IMR-90 (cell line): ENCODE measurements at regions not wholly inside any gene's neighbourhood (a gene's known extent, or its start where the extent isn't known, plus 50 kb on each side); places are given as distances from the start of the nearest gene placed in this dataset.

Experiments used
- ATAC-seq: fragments of 200-7000 bp; cut with Tn5 transposase; 2 replicates; pipeline ENCODE4 v1.9.1; 2020; ENCODE audit warnings: low read depth, mild to moderate bottlenecking, moderate library complexity
- BruUV-seq: library from RNA; stranded (reverse); fragments of 400-500 nt; replicated peaks from 2 replicates; lab custom pipeline; 2021; lab: Mats Ljungman, UMichigan
- CTCF ChIA-PET: fragments of 300-600 bp; formaldehyde crosslinking; extraction: SDS; loops from one replicate; lab custom pipeline; 2021; ENCODE audit warnings: antibody characterized with exemption; lab: Yijun Ruan, JAX
- POLR2A ChIA-PET: fragments of 300-600 bp; sonication (Branson Sonifier 250); formaldehyde crosslinking; loops from one replicate; lab custom pipeline; 2022; ENCODE audit warnings: antibody characterized with exemption; ENCODE audit not compliant: unreplicated experiment; lab: Charles Lee
- DNase-seq: peaks from one replicate; pipeline ENCODE4 v3.0.0; 2013
- H2AFZ ChIP-seq: replicated peaks from 2 replicates; pipeline ENCODE3; 2013; ENCODE audit warnings: low read length, mild to moderate bottlenecking; ENCODE audit not compliant: poor library complexity
- H2AK5ac ChIP-seq: 2 replicates; pipeline ENCODE4 v1.6.1; 2013; ENCODE audit warnings: low read depth, low read length, inconsistent platforms
- H2AK9ac ChIP-seq: replicated peaks from 2 replicates; pipeline ENCODE3; 2013; ENCODE audit warnings: mild to moderate bottlenecking, low read depth, low read length, moderate library complexity; ENCODE audit not compliant: poor library complexity
- H2BK120ac ChIP-seq: 2 replicates; pipeline ENCODE4 v1.6.1; 2013; ENCODE audit warnings: low read depth, low read length, inconsistent platforms
- H2BK15ac ChIP-seq: 3 replicates; pipeline ENCODE4 v1.6.1; 2013; ENCODE audit warnings: low read depth, low read length, inconsistent platforms
- H2BK20ac ChIP-seq: 2 replicates; pipeline ENCODE4 v1.6.1; 2013; ENCODE audit warnings: low read depth, mild to moderate bottlenecking, inconsistent platforms, low read length, moderate library complexity
- H2BK5ac ChIP-seq: 2 replicates; pipeline ENCODE4 v1.6.1; 2013; ENCODE audit warnings: mild to moderate bottlenecking, low read depth, low read length, inconsistent platforms; ENCODE audit not compliant: poor library complexity, severe bottlenecking
- H3K14ac ChIP-seq: replicated peaks from 2 replicates; pipeline ENCODE4 v1.6.1; 2013; ENCODE audit warnings: low read depth, low read length, inconsistent platforms
- H3K18ac ChIP-seq: 2 replicates; pipeline ENCODE4 v1.6.1; 2013; ENCODE audit warnings: low read depth, low read length, control low read depth
- H3K23ac ChIP-seq: 2 replicates; pipeline ENCODE4 v1.6.1; 2013; ENCODE audit warnings: low read depth, low read length, inconsistent platforms
- H3K27ac ChIP-seq: 2 replicates; pipeline ENCODE4 v1.5.1; 2013; ENCODE audit warnings: mild to moderate bottlenecking, control low read depth, low read length; ENCODE audit not compliant: insufficient read depth
- H3K27me3 ChIP-seq: 2 replicates; pipeline ENCODE4 v1.6.1; 2013; ENCODE audit warnings: low read length; ENCODE audit not compliant: control insufficient read depth, insufficient read depth
- H3K36me3 ChIP-seq: 2 replicates; pipeline ENCODE4 v1.6.1; 2013; ENCODE audit warnings: low read length, mixed read lengths; ENCODE audit not compliant: control insufficient read depth, insufficient read depth
- H3K4ac ChIP-seq: 2 replicates; pipeline ENCODE4 v1.6.1; 2013; ENCODE audit warnings: low read depth, low read length, inconsistent platforms
- H3K4me1 ChIP-seq: 2 replicates; pipeline ENCODE4 v1.6.1; 2013; ENCODE audit warnings: low read length, mixed read lengths; ENCODE audit not compliant: control insufficient read depth, insufficient read depth
- H3K4me2 ChIP-seq: 2 replicates; pipeline ENCODE4 v1.6.1; 2013; ENCODE audit warnings: low read depth, mild to moderate bottlenecking, control low read depth, low read length, moderate library complexity
- H3K4me3 ChIP-seq: 2 replicates; pipeline ENCODE4 v1.5.1; 2013; ENCODE audit warnings: low read depth, mild to moderate bottlenecking, control low read depth, low read length, moderate library complexity; ENCODE audit not compliant: insufficient read depth
- H3K56ac ChIP-seq: 2 replicates; pipeline ENCODE4 v1.6.1; 2013; ENCODE audit warnings: low read length, inconsistent platforms; ENCODE audit not compliant: insufficient read depth; ENCODE audit errors: extremely low read depth
- H3K79me1 ChIP-seq, 2 experiments: 2 replicates each; pipeline ENCODE4 v1.6.1; 2013; ENCODE audit warnings: low read length in 2 of 2, inconsistent platforms in 1 of 2, low read depth in 1 of 2
- H3K9ac ChIP-seq: 2 replicates; pipeline ENCODE4 v1.6.1; 2013; ENCODE audit warnings: low read depth, low read length, control low read depth
- H3K9me1 ChIP-seq: 2 replicates; pipeline ENCODE4 v1.6.1; 2013; ENCODE audit warnings: low read length, inconsistent platforms; ENCODE audit not compliant: insufficient read depth
- H3K9me3 ChIP-seq: 2 replicates; pipeline ENCODE4 v1.6.1; 2013; ENCODE audit warnings: low read length; ENCODE audit not compliant: control insufficient read depth, insufficient read depth
- H4K20me1 ChIP-seq: 2 replicates; pipeline ENCODE4 v1.6.1; 2013; ENCODE audit warnings: low read length, inconsistent platforms; ENCODE audit not compliant: insufficient read depth
- H4K5ac ChIP-seq: 2 replicates; pipeline ENCODE4 v1.6.1; 2013; ENCODE audit warnings: mild to moderate bottlenecking, low read depth, low read length, control low read depth
- H4K8ac ChIP-seq, 2 experiments: 2 replicates each; pipeline ENCODE4 v1.6.1; 2013; ENCODE audit warnings: low read depth in 2 of 2, low read length in 2 of 2, control low read depth in 1 of 2, inconsistent platforms in 1 of 2
- H4K91ac ChIP-seq: 2 replicates; pipeline ENCODE4 v1.6.1; 2013; ENCODE audit warnings: low read depth, low read length, inconsistent platforms; ENCODE audit not compliant: insufficient read depth
- BHLHE40 ChIP-seq: fragments of 150-350 bp; IDR thresholded peaks from 2 replicates; pipeline ENCODE4 v1.6.1; 2016; ENCODE audit warnings: mild to moderate bottlenecking, low read depth, low read length
- CEBPB ChIP-seq: IDR thresholded peaks from 2 replicates; pipeline ENCODE4 v1.6.1; 2012; ENCODE audit warnings: low read depth, low read length, improper control_type of control experiment
- CHD1 ChIP-seq: IDR thresholded peaks from 2 replicates; pipeline ENCODE4 v1.6.1; 2012; ENCODE audit warnings: low read depth, low read length, improper control_type of control experiment
- FOS ChIP-seq: fragments of 150-350 bp; IDR thresholded peaks from 2 replicates; pipeline ENCODE4 v1.6.1; 2016; ENCODE audit warnings: low read depth, low read length
- MAFK ChIP-seq: IDR thresholded peaks from 2 replicates; pipeline ENCODE4 v1.6.1; 2012; ENCODE audit warnings: low read depth, low read length, improper control_type of control experiment
- MAZ ChIP-seq: IDR thresholded peaks from 2 replicates; pipeline ENCODE4 v1.6.1; 2012; ENCODE audit warnings: low read depth, mild to moderate bottlenecking, low read length, improper control_type of control experiment, moderate library complexity, borderline replicate concordance
- MXI1 ChIP-seq: IDR thresholded peaks from 2 replicates; pipeline ENCODE4 v1.6.1; 2012; ENCODE audit warnings: low read depth, mild to moderate bottlenecking, low read length, moderate library complexity, borderline replicate concordance
- NFE2L2 ChIP-seq: fragments of 150-350 bp; IDR thresholded peaks from 2 replicates; pipeline ENCODE4 v1.6.1; 2016; ENCODE audit warnings: low read depth, mild to moderate bottlenecking, low read length
- POLR2A ChIP-seq: IDR thresholded peaks from 2 replicates; pipeline ENCODE4 v1.6.1; 2012; ENCODE audit warnings: mild to moderate bottlenecking, low read depth, low read length
- RAD21 ChIP-seq: IDR thresholded peaks from 2 replicates; pipeline ENCODE4 v1.6.1; 2012; ENCODE audit warnings: low read length, improper control_type of control experiment
- RCOR1 ChIP-seq: IDR thresholded peaks from 2 replicates; pipeline ENCODE4 v1.6.1; 2012; ENCODE audit warnings: mild to moderate bottlenecking, low read length, improper control_type of control experiment; ENCODE audit not compliant: insufficient replicate concordance
- RFX5 ChIP-seq: IDR thresholded peaks from 2 replicates; pipeline ENCODE4 v1.8.0; 2012; ENCODE audit warnings: low read depth, mild to moderate bottlenecking, low read length, moderate library complexity
- SMC3 ChIP-seq: fragments of 150-350 bp; IDR thresholded peaks from 2 replicates; pipeline ENCODE4 v1.6.1; 2016; ENCODE audit warnings: low read depth, mild to moderate bottlenecking, antibody characterized with exemption, low read length, moderate library complexity
- WGBS, 2 experiments: methylation state at CpG; one replicate each; pipeline versions ENCODE4 v1.1.5 to v1.1.7; 2013; ENCODE audit warnings: missing lambda C conversion rate in 2 of 2; ENCODE audit not compliant: insufficient read length in 1 of 2; ENCODE audit errors: extremely low coverage in 2 of 2; 5-methylcytosine and 5-hydroxymethylcytosine counted together
- dilution Hi-C: fragments of 300-500 bp; cut with HindIII; formaldehyde crosslinking; loops from one replicate; pipeline ENCODE4 v1.14.3; 2018; ENCODE audit warnings: low sequenced_read_pairs; ENCODE audit not compliant: unreplicated experiment
- in situ Hi-C: fragments of 300-500 bp; cut with MboI; formaldehyde crosslinking; loops from 3 replicates; pipeline ENCODE4 v1.14.3; 2019; ENCODE audit warnings: low sequenced_read_pairs, inconsistent platforms, mixed read lengths
- intact Hi-C: fragments of 100-400 bp; cut with micrococcal nuclease; formaldehyde crosslinking; loops from 2 replicates; pipeline ENCODE4 v1.10.0; 2022
- TF ChIP-seq, protein P1 (sequence below): fragments of 150-350 bp; IDR thresholded peaks from 2 replicates; pipeline ENCODE4 v1.6.1; 2017; ENCODE audit warnings: mild to moderate bottlenecking, antibody characterized with exemption, low read length, low read depth
- TF ChIP-seq, protein P2 (sequence below): fragments of 150-350 bp; IDR thresholded peaks from 2 replicates; pipeline ENCODE4 v1.6.1; 2016; ENCODE audit warnings: low read depth, mild to moderate bottlenecking, low read length, moderate library complexity, borderline replicate concordance
- TF ChIP-seq, protein P3 (sequence below): conservative IDR thresholded peaks from 2 replicates; pipeline ENCODE4 v1.5.1; 2012; ENCODE audit warnings: mild to moderate bottlenecking, low read depth, low read length, improper control_type of control experiment

DNA sequence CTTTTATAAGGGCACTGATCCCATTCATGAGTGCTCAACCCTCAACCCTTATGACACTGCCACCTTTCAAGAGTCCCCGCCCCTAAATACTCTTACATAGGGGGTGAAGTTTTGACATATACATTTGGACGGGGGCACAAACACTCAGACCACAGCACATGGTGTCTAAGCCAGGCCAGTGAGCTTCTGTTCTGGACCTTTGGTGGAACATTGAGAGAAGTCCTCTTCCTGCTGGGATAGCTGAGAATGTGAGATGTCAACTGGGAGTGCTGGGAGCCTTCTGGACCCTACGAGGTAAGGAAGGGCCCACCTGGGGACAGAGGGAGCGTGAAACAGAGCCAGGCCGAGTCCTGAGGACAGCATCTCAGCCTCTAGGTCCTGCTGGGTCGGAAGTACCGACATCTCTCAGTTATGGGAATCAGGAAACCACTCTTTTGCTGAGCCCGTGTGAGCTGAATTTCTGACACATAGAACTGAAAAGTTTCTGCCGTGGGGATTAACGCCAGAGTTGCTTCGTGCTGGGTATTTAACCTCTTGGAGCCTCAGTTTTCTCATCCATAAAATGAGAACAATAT lies 114.9 kb downstream of the PDCL3 start:
- POLR2A ChIA-PET: interaction anchor here (0.8 kb wide), 1 partner anchor 1449 kb away, joined by 4 read pairs; no protein-coding TSS in a partner anchor

More for the DNA sequence above, 114.9 kb downstream of the PDCL3 start:
- H3K27ac ChIP-seq: no peak overlapping the region
- H3K4me2 ChIP-seq: no peak overlapping the region
- no TSS peak for BruUV-seq
- no peaks in the 10 kb centered on the region for H3K79me1 ChIP-seq
- H3K4me3 ChIP-seq: no peak overlapping the region
- DNase-seq (no peak), ATAC-seq (no peak)
- H2BK15ac ChIP-seq: no peak overlapping the region
- no peak overlapping the region for H3K56ac ChIP-seq
- no peaks in the 10 kb centered on the region for H3K9me1 ChIP-seq
- no peak overlapping the region for H2BK5ac ChIP-seq
- no peak overlapping the region for H4K91ac ChIP-seq
- 33% methylated on average over 2 of the region's 11 CpGs; no CpG with 5 or more reads in 1 of the 2 experiments for WGBS, 2 experiments
- H4K5ac ChIP-seq: no peak overlapping the region
- H2AFZ ChIP-seq: no peak overlapping the region
- no peak overlapping the region for H2AK5ac ChIP-seq
- no peak overlapping the region for H3K18ac ChIP-seq
- no peak overlapping the region for H4K8ac ChIP-seq
- H3K27me3 ChIP-seq: peaks cover 35% of the 10 kb centered on the region
- no peaks in the 10 kb centered on the region for H4K20me1 ChIP-seq
- CTCF ChIA-PET: no interaction called here
- no peaks in the 10 kb centered on the region for H3K4me1 ChIP-seq
- no peak overlapping the region for H2BK20ac ChIP-seq
- in situ Hi-C loops (no loop called here), intact Hi-C loops (no loop called here), dilution Hi-C loops (no loop called here)
- no peak overlapping the region for H3K4ac ChIP-seq
- no peaks in the 10 kb centered on the region for H3K36me3 ChIP-seq
- H3K9me3 ChIP-seq: no peaks in the 10 kb centered on the region
- no peak overlapping the region for H3K14ac ChIP-seq
- H2AK9ac ChIP-seq: no peak overlapping the region
- H2BK120ac ChIP-seq: no peak overlapping the region
- TF ChIP-seq, protein P1, sequence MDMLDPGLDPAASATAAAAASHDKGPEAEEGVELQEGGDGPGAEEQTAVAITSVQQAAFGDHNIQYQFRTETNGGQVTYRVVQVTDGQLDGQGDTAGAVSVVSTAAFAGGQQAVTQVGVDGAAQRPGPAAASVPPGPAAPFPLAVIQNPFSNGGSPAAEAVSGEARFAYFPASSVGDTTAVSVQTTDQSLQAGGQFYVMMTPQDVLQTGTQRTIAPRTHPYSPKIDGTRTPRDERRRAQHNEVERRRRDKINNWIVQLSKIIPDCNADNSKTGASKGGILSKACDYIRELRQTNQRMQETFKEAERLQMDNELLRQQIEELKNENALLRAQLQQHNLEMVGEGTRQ: no peak
- TF ChIP-seq MAFK (no peak), CEBPB (no peak), BHLHE40 (no peak), NFE2L2 (no peak), POLR2A (no peak), MAZ (no peak), FOS (no peak), RFX5 (no peak), RCOR1 (no peak), RAD21 (no peak), MXI1 (no peak), CHD1 (no peak), SMC3 (no peak)
- TF ChIP-seq, protein P2, sequence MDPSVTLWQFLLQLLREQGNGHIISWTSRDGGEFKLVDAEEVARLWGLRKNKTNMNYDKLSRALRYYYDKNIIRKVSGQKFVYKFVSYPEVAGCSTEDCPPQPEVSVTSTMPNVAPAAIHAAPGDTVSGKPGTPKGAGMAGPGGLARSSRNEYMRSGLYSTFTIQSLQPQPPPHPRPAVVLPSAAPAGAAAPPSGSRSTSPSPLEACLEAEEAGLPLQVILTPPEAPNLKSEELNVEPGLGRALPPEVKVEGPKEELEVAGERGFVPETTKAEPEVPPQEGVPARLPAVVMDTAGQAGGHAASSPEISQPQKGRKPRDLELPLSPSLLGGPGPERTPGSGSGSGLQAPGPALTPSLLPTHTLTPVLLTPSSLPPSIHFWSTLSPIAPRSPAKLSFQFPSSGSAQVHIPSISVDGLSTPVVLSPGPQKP: no peak
- TF ChIP-seq, protein P3, sequence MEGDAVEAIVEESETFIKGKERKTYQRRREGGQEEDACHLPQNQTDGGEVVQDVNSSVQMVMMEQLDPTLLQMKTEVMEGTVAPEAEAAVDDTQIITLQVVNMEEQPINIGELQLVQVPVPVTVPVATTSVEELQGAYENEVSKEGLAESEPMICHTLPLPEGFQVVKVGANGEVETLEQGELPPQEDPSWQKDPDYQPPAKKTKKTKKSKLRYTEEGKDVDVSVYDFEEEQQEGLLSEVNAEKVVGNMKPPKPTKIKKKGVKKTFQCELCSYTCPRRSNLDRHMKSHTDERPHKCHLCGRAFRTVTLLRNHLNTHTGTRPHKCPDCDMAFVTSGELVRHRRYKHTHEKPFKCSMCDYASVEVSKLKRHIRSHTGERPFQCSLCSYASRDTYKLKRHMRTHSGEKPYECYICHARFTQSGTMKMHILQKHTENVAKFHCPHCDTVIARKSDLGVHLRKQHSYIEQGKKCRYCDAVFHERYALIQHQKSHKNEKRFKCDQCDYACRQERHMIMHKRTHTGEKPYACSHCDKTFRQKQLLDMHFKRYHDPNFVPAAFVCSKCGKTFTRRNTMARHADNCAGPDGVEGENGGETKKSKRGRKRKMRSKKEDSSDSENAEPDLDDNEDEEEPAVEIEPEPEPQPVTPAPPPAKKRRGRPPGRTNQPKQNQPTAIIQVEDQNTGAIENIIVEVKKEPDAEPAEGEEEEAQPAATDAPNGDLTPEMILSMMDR: no peak
- H3K23ac ChIP-seq: no peak overlapping the region
- no peak overlapping the region for H3K9ac ChIP-seq
